HG03460 (cell line): ENCODE measurements at regions not wholly inside any gene's neighbourhood (a gene's known extent, or its start where the extent isn't known, plus 50 kb on each side); places are given as distances from the start of the nearest gene placed in this dataset.

ENCODE experiments used
- ATAC-seq: cut with Tn5 transposase; IDR thresholded peaks from one replicate; pipeline ENCODE4 v1.9.1; 2021; ENCODE audit not compliant: unreplicated experiment

DNA sequence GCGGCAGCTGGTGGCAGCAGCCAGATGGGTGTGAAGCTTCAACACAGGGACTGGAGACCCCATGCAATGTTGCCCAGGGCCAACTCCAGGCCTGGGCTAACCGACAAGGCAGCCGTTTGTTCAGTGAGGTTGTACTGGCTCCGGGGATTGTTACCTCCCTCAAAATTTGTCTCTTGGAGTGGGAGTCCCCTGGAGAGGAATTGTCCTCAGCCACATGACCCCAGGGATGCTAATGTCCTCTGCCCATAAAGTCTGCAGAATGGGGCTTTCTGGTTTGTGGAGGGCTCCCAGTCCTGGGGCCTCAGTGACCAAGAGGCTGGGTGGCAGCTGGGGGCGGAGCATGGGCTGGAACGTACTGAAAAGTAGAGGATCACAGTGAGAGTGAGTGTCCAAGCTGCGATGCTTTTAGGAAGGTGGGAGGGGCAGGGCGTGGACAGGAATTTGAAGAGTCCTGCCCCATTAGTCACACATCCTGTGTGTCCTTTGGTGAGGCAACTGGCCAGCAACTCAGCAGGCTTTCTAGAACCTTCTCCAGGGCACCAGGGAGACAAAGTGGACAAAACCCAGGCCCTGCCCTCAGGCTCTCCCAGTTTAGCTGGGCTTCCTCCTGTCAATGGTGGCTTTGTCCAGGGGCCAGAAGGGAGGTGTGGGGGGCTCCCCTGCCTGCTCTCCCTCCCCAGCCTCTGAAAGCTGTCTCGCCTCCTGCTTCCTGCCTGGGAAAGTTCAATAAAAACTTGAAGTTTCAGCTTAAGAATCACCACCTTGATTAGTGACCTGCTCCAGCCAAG, 114.0 kb downstream of the NSG2 start:
- no peak for ATAC-seq

DNA sequence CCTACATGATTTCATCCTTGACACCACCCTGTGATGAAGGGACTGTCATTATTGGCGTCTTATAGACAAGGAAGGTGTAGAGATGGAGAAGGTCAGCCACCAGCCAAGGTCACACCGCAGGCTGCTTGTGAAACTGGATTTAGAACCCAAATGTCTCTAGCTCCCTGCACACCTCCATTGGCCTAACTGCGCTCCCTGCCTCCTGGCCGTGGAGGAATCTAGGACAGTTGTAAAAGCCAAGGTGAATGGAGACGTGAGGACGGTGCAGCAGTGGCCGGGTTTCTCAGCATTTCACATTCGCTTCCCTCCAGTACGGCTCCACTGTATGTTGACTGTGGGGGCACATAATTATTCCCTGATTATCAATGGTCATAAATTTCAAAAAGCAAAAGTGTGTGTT, 119.9 kb downstream of the NSG2 start:
- ATAC-seq: no peak

DNA sequence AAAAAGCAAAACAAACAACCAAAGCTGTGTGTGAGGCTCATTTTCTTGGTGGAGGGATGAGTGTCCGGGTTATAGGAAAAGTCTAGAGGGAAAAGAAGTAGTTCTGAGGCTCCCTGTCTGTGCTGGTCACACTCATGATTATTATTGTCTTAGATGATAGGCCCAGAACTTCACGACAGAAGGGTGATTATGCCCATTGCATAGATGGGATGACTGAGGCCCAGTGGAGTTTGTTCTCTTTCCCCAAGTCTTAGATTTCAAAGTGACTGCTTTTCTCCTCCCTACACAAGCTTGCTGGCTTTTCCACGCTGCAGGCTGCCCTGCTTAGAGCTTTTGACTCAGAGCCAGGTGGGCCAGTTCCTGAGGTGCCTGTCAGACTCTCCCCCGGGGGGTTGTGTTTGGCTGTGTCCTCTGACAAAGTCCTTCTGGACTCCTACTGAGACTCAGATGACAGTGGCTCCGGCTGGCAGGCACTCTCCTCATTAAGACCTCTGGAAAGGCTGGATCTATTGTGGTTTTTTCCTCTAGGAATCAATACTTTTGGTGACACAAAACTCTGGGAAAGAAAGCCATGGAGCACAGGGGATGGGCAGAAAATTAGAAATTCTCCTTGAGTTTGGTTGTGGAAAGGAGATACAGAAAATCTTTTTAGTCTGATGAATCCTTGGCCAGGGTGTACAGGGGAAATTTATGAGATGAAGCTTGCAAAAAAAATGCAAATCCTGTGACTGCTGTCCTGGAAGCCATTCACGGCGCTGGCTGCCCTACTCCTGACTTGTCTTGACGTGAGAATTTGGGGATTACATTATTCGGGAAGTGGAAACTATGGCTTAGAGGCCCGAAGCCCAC, 120.9 kb downstream of the NSG2 start:
- ATAC-seq: no peak

GRCh38 chr5:174167080-174167910, 121.8 kb downstream of the NSG2 start:
- no peak for ATAC-seq

GRCh38 chr5:174172152-174172551, 126.6 kb downstream of the NSG2 start:
- no peak for ATAC-seq

DNA sequence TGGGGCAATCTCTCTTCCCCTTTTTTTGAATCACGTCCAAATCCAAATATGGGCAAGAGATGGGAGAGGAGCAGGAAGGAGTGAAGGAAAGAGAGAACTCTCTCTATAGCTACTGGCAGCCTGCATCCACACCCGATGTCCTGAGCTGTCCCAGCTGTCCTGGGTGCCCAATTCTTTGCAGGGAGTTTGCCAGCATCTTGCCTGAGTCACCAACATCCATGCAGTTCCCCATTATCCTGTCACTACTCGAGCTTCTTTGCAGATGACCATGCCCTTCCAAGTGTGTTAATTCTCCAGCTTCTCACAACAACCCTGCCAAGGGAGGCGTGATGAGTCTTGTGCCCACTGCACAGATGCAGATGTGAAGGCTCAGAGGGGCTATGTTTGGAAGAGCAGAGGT, 127.1 kb downstream of the NSG2 start:
- no peak for ATAC-seq

DNA sequence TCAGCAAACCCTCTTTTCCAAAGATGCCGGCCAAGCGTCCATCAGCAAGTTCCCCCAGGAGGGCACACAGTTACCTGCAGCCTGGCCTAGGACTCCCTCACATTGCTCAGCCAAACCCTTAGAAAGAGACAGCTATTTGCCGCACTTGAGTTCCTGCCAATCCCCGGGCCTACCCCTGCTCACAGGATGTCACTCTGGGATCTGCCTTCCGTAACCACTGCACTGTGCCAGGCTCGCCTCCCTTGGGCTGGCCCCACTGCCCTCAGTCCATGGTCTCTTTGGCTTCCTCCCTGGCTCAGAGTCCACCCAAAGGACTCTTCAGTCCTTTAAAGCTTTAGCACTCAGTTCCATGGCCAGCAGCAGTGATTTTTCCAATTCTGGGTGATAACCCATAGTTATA, 128.3 kb downstream of the NSG2 start:
- no peak for ATAC-seq

DNA sequence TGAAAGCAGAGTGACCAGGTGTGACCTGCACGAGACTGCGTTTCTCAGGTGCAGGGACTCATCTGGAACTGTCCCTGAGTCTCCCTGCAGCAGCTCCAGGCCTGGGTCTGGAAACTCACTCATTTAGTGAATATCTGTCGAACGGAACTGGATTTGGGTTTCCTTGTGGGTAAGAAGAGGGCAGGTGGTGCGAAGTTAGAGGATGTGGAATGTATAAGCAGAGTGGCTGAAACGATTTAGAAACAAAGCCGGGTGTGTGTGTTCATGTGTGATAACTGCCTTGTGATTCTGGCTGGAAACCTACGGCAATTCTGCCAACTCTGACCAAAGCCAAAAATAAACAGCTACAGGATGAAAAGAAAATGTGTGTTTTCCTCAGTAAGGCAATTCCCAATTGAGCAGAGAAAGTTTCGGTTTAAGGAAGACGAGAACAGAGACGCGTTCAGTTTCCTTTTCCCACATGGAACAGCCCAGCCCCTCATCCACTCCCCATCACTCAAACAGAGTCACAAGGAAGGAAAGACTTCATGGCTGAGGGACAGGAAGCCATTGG, 130.3 kb downstream of the NSG2 start:
- ATAC-seq: no peak

DNA sequence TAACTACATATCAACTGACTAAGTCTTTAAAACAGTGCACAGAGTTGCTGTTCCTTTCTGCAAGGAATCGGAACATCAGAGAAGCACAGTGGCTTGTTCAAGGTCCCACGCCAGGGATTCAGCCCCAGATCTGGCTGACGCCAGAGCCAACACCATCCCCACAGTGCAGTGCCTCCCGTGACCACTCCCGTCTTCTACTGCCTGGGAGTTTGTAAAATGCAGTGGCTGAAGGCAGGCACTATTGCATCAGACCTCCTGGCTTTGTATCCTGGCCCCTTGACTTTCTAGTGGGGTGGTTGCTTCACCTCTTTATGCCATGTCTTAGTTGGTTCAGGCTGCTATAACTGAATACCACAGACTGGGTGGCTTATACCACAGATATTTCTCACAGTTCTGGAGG, 131.0 kb downstream of the NSG2 start:
- ATAC-seq: no peak

DNA sequence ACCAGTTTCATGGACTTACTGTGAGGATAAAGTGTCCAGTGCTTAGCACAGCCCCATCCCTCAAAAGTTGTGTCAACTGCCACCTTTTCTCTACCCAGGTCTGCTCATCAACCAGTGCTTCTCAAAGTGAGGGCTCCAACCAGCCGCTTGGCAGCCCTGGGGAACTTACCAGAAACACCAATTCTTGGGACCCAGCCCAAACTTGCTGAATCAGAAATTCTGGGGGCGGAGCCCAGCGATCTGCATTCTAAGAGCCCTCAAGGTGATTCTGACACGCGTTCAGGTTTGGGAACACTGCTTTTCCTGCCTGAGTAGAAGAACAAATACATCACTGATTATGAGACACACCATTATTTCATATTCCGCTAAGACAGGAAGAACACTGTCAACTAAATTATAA, 132.0 kb downstream of the NSG2 start:
- ATAC-seq: no peak

- ATAC-seq: no peak
Measured at GRCh38 chr5:174177976-174178605, 132.6 kb downstream of the NSG2 start.

DNA sequence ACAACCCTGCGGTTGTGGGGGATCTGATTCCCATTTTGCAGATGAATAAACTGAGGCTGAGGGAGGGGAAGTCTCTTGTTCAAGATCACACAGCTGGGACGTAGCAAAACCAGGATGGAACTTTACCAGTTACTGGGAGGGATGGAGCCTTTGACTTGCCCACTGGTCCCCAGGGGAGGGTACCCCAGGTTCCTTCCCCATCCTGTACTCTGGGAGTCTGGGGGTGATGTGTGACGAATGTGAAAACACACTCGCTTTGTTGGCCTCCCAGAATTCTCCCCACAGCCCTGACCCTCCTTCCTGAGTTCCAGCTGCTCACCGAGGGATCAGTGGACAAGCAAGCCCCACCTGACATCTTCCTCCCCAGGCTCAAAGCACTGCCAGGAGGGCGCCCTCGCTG, 135.1 kb downstream of the NSG2 start:
- ATAC-seq: no peak

DNA sequence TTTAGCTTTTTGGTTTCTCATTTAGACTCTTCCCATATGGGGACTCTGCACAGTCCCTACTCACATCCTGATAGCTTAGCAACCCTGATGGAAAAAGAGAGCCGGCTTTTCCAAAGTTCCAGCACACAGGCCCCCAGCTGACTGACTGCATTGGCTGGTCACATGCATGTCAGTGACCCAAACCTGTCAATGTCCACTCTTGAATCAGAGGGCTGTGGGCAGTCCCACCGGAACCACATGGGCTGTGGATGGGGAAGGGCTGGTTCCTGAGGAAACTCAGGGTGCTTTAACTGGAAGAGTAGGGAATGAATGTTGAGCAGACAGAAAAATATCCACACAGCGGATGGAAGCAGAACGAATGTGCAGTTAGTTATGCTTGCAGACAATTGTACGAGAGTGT, 136.6 kb downstream of the NSG2 start:
- no peak for ATAC-seq

DNA sequence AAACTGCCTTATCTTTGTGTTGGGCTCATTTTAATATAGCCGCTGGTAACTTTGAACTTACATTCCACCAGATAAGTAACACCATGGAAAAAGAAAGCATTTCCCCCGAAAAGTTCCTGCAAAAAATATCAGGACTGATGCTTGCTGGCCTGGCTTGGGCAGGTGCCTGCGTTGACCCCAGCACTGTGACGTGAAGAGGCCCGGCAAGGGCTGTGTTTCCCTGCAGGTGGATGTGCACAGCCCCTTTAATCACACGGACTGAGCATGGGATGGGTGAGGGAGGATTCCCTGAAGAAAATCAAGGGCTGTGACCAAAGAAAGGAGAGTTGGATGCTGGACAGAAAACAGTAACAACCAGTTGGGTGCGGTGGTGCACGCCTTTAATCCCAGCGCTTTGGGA, 138.2 kb downstream of the NSG2 start:
- no peak for ATAC-seq

- ATAC-seq: no peak
Measured at GRCh38 chr5:174185506-174185905, 140.0 kb downstream of the NSG2 start.

GRCh38 chr5:174186096-174186695, 140.7 kb downstream of the NSG2 start:
- ATAC-seq: no peak

DNA sequence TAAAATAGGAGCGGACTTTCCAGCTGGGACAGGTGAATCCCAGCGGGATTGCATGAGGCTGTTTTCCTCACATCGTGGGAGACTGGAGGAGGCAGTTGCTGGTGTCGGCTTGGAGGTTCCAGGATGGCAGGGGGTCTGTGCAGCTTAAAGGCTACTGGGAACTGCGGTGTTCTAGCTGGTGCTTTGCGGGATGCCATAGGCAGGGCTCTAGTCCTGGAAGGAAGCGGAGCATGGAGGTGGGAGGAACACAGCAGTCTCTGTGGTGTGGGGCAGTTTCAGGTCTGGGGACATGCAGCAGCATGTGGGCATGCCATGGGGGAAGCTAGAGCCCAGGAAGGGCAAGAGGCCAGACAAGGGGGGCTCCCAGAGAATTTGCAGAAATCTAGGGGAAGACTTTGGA, 141.5 kb downstream of the NSG2 start:
- no peak for ATAC-seq

- ATAC-seq: no peak
Measured at GRCh38 chr5:174187481-174187880, 142.0 kb downstream of the NSG2 start.

DNA sequence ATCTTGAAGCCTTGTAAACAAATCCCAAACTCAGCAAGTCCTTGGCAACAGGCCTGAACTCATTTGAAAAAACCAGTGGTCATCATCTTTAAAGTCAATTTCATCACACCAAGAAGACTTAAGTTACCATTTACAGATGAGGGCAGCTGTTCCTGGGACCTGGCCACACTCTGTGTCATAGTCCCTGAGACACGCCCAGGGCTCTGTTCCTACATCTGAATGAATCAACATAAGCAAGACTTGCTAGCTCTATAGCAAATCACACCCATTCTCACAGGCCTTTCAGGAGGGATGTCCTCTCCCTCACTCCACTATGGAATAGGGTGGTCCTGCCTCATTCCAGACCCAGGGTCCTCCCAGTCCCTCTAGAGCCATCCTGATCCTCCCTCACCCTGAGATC, 142.8 kb downstream of the NSG2 start:
- no peak for ATAC-seq
